H9 (cell line): ENCODE measurements at regions not wholly inside any gene's neighbourhood (a gene's known extent, or its start where the extent isn't known, plus 50 kb on each side); places are given as distances from the start of the nearest gene placed in this dataset.

Experiments
- DNase-seq: peaks from one replicate; pipeline ENCODE4 v3.0.0-alpha.2; 2017
- H2AFZ ChIP-seq: one replicate; pipeline ENCODE4 v1.6.1; 2013; ENCODE audit warnings: mild to moderate bottlenecking, low read length, control low read depth, moderate library complexity
- H2AK5ac ChIP-seq: 2 replicates; pipeline ENCODE4 v1.6.1; 2013; ENCODE audit warnings: low read length, control low read depth, mixed read lengths; ENCODE audit not compliant: insufficient read length
- H2BK120ac ChIP-seq: one replicate; pipeline ENCODE4 v1.6.1; 2013; ENCODE audit warnings: low read depth, mild to moderate bottlenecking, low read length, control low read depth, inconsistent platforms; ENCODE audit not compliant: poor library complexity, severe bottlenecking
- H2BK12ac ChIP-seq: 2 replicates; pipeline ENCODE4 v1.6.1; 2013; ENCODE audit warnings: low read length, control low read depth, mixed read lengths, low read depth; ENCODE audit not compliant: insufficient read length
- H2BK15ac ChIP-seq: 2 replicates; pipeline ENCODE4 v1.6.1; 2013; ENCODE audit warnings: low read depth, low read length, control low read depth
- H2BK20ac ChIP-seq: one replicate; pipeline ENCODE4 v1.6.1; 2013; ENCODE audit warnings: low read depth, mild to moderate bottlenecking, low read length, control low read depth, inconsistent platforms; ENCODE audit not compliant: poor library complexity, severe bottlenecking
- H2BK5ac ChIP-seq: 2 replicates; pipeline ENCODE4 v1.6.1; 2013; ENCODE audit warnings: low read length, control low read depth, mixed read lengths; ENCODE audit not compliant: insufficient read length
- H3K14ac ChIP-seq: 2 replicates; pipeline ENCODE4 v1.6.1; 2013; ENCODE audit warnings: low read length, control low read depth; ENCODE audit not compliant: insufficient read depth
- H3K18ac ChIP-seq: 2 replicates; pipeline ENCODE4 v1.6.1; 2013; ENCODE audit warnings: low read depth, mild to moderate bottlenecking, mixed read lengths, low read length, control low read depth; ENCODE audit not compliant: insufficient read length
- H3K23ac ChIP-seq: 2 replicates; pipeline ENCODE4 v1.6.1; 2013; ENCODE audit warnings: low read length, control low read depth, mixed read lengths, low read depth; ENCODE audit not compliant: insufficient read length
- H3K23me2 ChIP-seq: 2 replicates; pipeline ENCODE4 v1.6.1; 2013; ENCODE audit warnings: low read depth, mild to moderate bottlenecking, mixed read lengths, low read length, control low read depth; ENCODE audit not compliant: insufficient read length, poor library complexity, severe bottlenecking
- H3K27ac ChIP-seq: 2 replicates; pipeline ENCODE4 v1.5.1; 2013; ENCODE audit warnings: low read length, control low read depth, mixed read lengths, low read depth; ENCODE audit not compliant: insufficient read length
- H3K27me3 ChIP-seq: 2 replicates; pipeline ENCODE4 v1.6.1; 2013; ENCODE audit warnings: low read length, control low read depth, inconsistent platforms; ENCODE audit not compliant: insufficient read depth
- H3K4ac ChIP-seq: 2 replicates; pipeline ENCODE4 v1.6.1; 2013; ENCODE audit warnings: low read depth, mild to moderate bottlenecking, control low read depth, inconsistent platforms, low read length, moderate library complexity
- H3K4me1 ChIP-seq: 2 replicates; pipeline ENCODE4 v1.6.1; 2013; ENCODE audit warnings: low read length, control low read depth, inconsistent platforms; ENCODE audit not compliant: insufficient read depth
- H3K4me2 ChIP-seq: 2 replicates; pipeline ENCODE4 v1.6.1; 2013; ENCODE audit warnings: low read length, control low read depth, mixed read lengths; ENCODE audit not compliant: insufficient read length, insufficient read depth
- H3K56ac ChIP-seq: 2 replicates; pipeline ENCODE4 v1.6.1; 2013; ENCODE audit warnings: low read depth, mild to moderate bottlenecking, mixed read lengths, low read length, control low read depth; ENCODE audit not compliant: insufficient read length
- H3K79me1 ChIP-seq: 2 replicates; pipeline ENCODE4 v1.6.1; 2013; ENCODE audit warnings: low read depth, mild to moderate bottlenecking, moderate library complexity, low read length, control low read depth, inconsistent platforms; ENCODE audit not compliant: insufficient read depth, poor library complexity, severe bottlenecking
- H3K79me2 ChIP-seq: 2 replicates; pipeline ENCODE4 v1.6.1; 2013; ENCODE audit warnings: low read length, control low read depth, inconsistent platforms; ENCODE audit not compliant: insufficient read depth
- H3K9ac ChIP-seq: 2 replicates; pipeline ENCODE4 v1.6.1; 2013; ENCODE audit warnings: low read length, control low read depth, mixed read lengths; ENCODE audit not compliant: insufficient read length; ENCODE audit errors: extremely low read depth
- H3K9me3 ChIP-seq: one replicate; pipeline ENCODE4 v1.6.1; 2013; ENCODE audit warnings: low read depth, low read length, inconsistent platforms; ENCODE audit not compliant: control insufficient read depth
- H3T11ph ChIP-seq: one replicate; pipeline ENCODE4 v1.6.1; 2013; ENCODE audit warnings: mild to moderate bottlenecking, low read length, control low read depth, inconsistent platforms
- H4K20me1 ChIP-seq: one replicate; pipeline ENCODE4 v1.6.1; 2013; ENCODE audit not compliant: control insufficient read depth, insufficient read length, insufficient read depth
- H4K5ac ChIP-seq: 2 replicates; pipeline ENCODE4 v1.6.1; 2013; ENCODE audit warnings: low read depth, mild to moderate bottlenecking, mixed read lengths, low read length, control low read depth; ENCODE audit not compliant: insufficient read length
- H4K8ac ChIP-seq: replicated peaks from 2 replicates; pipeline ENCODE4 v1.6.1; 2013; ENCODE audit warnings: low read length, control low read depth, mixed read lengths, low read depth; ENCODE audit not compliant: insufficient read length
- H4K91ac ChIP-seq: 2 replicates; pipeline ENCODE4 v1.6.1; 2013; ENCODE audit warnings: low read depth, mild to moderate bottlenecking, moderate library complexity, mixed read lengths, low read length, control low read depth; ENCODE audit not compliant: insufficient read length
- H3K27ac Mint-ChIP-seq, 3 experiments: 2 replicates in 2 of 3; 3 replicates in 1 of 3; pipeline ENCODE4 v1.8.0; 2020 to 2021; ENCODE audit warnings: mixed read lengths in 3 of 3, mild to moderate bottlenecking in 1 of 3, moderate library complexity in 1 of 3
- H3K27me3 Mint-ChIP-seq: 2 replicates; pipeline ENCODE4 v1.8.0; 2021; ENCODE audit warnings: low read depth, mild to moderate bottlenecking, moderate library complexity, mixed read lengths
- H3K36me3 Mint-ChIP-seq, 3 experiments: 2 replicates in 2 of 3; 3 replicates in 1 of 3; pipeline ENCODE4 v1.8.0; 2020 to 2021; ENCODE audit warnings: low read depth in 3 of 3, mixed read lengths in 3 of 3; ENCODE audit not compliant: insufficient read depth in 1 of 3
- H3K4me1 Mint-ChIP-seq, 2 experiments: 2 replicates each; pipeline ENCODE4 v1.8.0; 2020; ENCODE audit warnings: mixed read lengths in 2 of 2
- H3K4me3 Mint-ChIP-seq, 2 experiments: 2 replicates in 1 of 2; 3 replicates in 1 of 2; pipeline ENCODE4 v1.8.0; 2020 to 2021; ENCODE audit warnings: mild to moderate bottlenecking in 2 of 2, mixed read lengths in 2 of 2, moderate library complexity in 1 of 2
- H3K9me3 Mint-ChIP-seq, 2 experiments: 2 replicates in 1 of 2; 3 replicates in 1 of 2; pipeline ENCODE4 v1.8.0; 2020; ENCODE audit warnings: mild to moderate bottlenecking in 2 of 2, mixed read lengths in 2 of 2, moderate library complexity in 1 of 2
- WGBS: extraction: QIAGEN DNeasy Blood & Tissue Kit; methylation state at CpG from one replicate; pipeline ENCODE4 v1.1.7; 2013; ENCODE audit warnings: missing lambda C conversion rate, low lambda C conversion rate, mixed read lengths; ENCODE audit not compliant: insufficient read length; ENCODE audit errors: extremely low coverage; 5-methylcytosine and 5-hydroxymethylcytosine counted together
- TF ChIP-seq, protein P1 (sequence below): fragments of 200-600 bp; sonication (generic); conservative IDR thresholded peaks from 3 replicates; pipeline ENCODE4 v1.8.0; 2021; ENCODE audit warnings: antibody characterized with exemption, mild to moderate bottlenecking

DNA sequence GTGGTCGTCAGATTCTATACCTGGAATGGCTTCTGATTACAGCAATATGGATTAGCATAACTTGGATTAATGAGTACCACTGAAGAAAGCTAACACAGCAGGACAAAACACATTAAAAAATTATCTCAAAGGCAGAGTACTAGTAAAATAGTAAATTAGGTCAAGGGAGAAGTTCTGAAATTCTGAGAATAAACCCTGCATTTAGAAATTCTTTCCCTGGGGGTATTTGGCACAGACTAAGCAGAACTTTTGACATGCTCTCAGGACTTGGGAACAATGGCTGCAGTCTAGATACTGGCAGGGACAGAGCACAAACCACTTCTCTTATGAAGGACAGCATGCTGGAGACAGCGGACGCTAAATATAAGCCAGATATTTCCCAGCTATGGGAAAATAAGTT, 85.6 kb upstream of the GRIA4 start:
- Histone ChIP-seq H2AFZ (no peak overlapping the region), H2BK15ac (no peak overlapping the region), H2BK20ac (no peak overlapping the region), H3K27ac (no peak overlapping the region), H3K23ac (no peak overlapping the region), H3T11ph (no peak overlapping the region), H2BK5ac (no peak overlapping the region), H3K4ac (no peak overlapping the region), H3K79me2 (no peaks in the 10 kb centered on the region), H3K18ac (no peak overlapping the region), H2BK12ac (no peak overlapping the region), H3K14ac (no peak overlapping the region), H3K79me1 (no peaks in the 10 kb centered on the region), H4K91ac (no peak overlapping the region), H3K4me2 (no peak overlapping the region), H3K9me3 (no peaks in the 10 kb centered on the region), H3K23me2 (no peaks in the 10 kb centered on the region), H2BK120ac (no peak overlapping the region), H4K20me1 (no peaks in the 10 kb centered on the region), H3K4me1 (no peaks in the 10 kb centered on the region), H2AK5ac (no peak overlapping the region), H4K8ac (no peak overlapping the region), H4K5ac (no peak overlapping the region), H3K27me3 (no peaks in the 10 kb centered on the region; the same call in 1 of the 2 replicates), H3K9ac (no peak overlapping the region), H3K56ac (no peak overlapping the region)
- Mint-ChIP-seq H3K9me3 (peaks cover 3 to 6% of the 10 kb centered on the region in 2 experiments; a peak in 3 of 5 replicates), H3K4me1 (no peaks in the 10 kb centered on the region), H3K36me3 (no peaks in the 10 kb centered on the region), H3K4me3 (no peak overlapping the region), H3K27me3 (no peaks in the 10 kb centered on the region), H3K27ac (no peak overlapping the region)
- no CpG with 5 or more reads among the region's 3 CpGs for WGBS
- no peak for DNase-seq
- TF ChIP-seq, protein P1, sequence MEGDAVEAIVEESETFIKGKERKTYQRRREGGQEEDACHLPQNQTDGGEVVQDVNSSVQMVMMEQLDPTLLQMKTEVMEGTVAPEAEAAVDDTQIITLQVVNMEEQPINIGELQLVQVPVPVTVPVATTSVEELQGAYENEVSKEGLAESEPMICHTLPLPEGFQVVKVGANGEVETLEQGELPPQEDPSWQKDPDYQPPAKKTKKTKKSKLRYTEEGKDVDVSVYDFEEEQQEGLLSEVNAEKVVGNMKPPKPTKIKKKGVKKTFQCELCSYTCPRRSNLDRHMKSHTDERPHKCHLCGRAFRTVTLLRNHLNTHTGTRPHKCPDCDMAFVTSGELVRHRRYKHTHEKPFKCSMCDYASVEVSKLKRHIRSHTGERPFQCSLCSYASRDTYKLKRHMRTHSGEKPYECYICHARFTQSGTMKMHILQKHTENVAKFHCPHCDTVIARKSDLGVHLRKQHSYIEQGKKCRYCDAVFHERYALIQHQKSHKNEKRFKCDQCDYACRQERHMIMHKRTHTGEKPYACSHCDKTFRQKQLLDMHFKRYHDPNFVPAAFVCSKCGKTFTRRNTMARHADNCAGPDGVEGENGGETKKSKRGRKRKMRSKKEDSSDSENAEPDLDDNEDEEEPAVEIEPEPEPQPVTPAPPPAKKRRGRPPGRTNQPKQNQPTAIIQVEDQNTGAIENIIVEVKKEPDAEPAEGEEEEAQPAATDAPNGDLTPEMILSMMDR = no peak
